Calu3 (cell line): ENCODE measurements at regions not wholly inside any gene's neighbourhood (a gene's known extent, or its start where the extent isn't known, plus 50 kb on each side); places are given as distances from the start of the nearest gene placed in this dataset.

ENCODE experiments used
- BruUV-seq: library from RNA; stranded (reverse); fragments of 400-500 nt; replicated peaks from 2 replicates; lab custom pipeline; 2021; lab: Mats Ljungman, UMichigan
- CTCF ChIA-PET: fragments of 300-600 bp; sonication (Branson Sonifier 250); formaldehyde crosslinking; loops from one replicate; lab custom pipeline; 2022; ENCODE audit warnings: antibody characterized with exemption; lab: Charles Lee
- DNase-seq: peaks from one replicate; pipeline ENCODE4 v3.0.0; 2022
- H3K27ac Mint-ChIP-seq: one replicate; pipeline ENCODE4 v1.8.0; 2022; ENCODE audit warnings: mixed read lengths; ENCODE audit not compliant: unreplicated experiment
- H3K27me3 Mint-ChIP-seq: one replicate; pipeline ENCODE4 v1.8.0; 2022; ENCODE audit warnings: mixed read lengths; ENCODE audit not compliant: unreplicated experiment
- H3K36me3 Mint-ChIP-seq: one replicate; pipeline ENCODE4 v1.8.0; 2022; ENCODE audit warnings: mild to moderate bottlenecking, moderate library complexity, mixed read lengths; ENCODE audit not compliant: insufficient read depth, unreplicated experiment
- H3K4me1 Mint-ChIP-seq: one replicate; pipeline ENCODE4 v1.8.0; 2022; ENCODE audit warnings: mild to moderate bottlenecking, low read depth, mixed read lengths; ENCODE audit not compliant: unreplicated experiment
- H3K4me3 Mint-ChIP-seq: one replicate; pipeline ENCODE4 v1.8.0; 2022; ENCODE audit warnings: mild to moderate bottlenecking, low read depth, moderate library complexity, mixed read lengths; ENCODE audit not compliant: unreplicated experiment
- H3K9me3 Mint-ChIP-seq: one replicate; pipeline ENCODE4 v1.8.0; 2022; ENCODE audit warnings: low read depth, mixed read lengths; ENCODE audit not compliant: unreplicated experiment
- CTCF ChIP-seq: fragments of 200-600 bp; IDR thresholded peaks from one replicate; pipeline ENCODE4 v1.8.0; 2022; ENCODE audit warnings: antibody characterized with exemption; ENCODE audit not compliant: unreplicated experiment
- intact Hi-C: fragments of 100-400 bp; cut with micrococcal nuclease; formaldehyde crosslinking; loops from one replicate; pipeline ENCODE4 v1.10.0; 2022; ENCODE audit not compliant: unreplicated experiment

GRCh38 chr14:98133806-98134205 lies 1138.2 kb downstream of the BCL11B start:
- H3K27ac Mint-ChIP-seq = no peak overlapping the region
- no TSS peak for BruUV-seq
- peaks cover 8% of the 10 kb centered on the region for H3K9me3 Mint-ChIP-seq
- H3K4me3 Mint-ChIP-seq = no peak overlapping the region
- DNase-seq = no peak
- no peaks in the 10 kb centered on the region for H3K36me3 Mint-ChIP-seq
- no peak for TF ChIP-seq CTCF
- H3K4me1 Mint-ChIP-seq = no peaks in the 10 kb centered on the region
- CTCF ChIA-PET = no interaction called here
- no peaks in the 10 kb centered on the region for H3K27me3 Mint-ChIP-seq
- intact Hi-C loops = no loop called here

GRCh38 chr14:98136012-98136789 lies 1135.8 kb downstream of the BCL11B start:
- no peak overlapping the region for H3K4me3 Mint-ChIP-seq
- no peak overlapping the region for H3K27ac Mint-ChIP-seq
- no peaks in the 10 kb centered on the region for H3K36me3 Mint-ChIP-seq
- peaks cover 6% of the 10 kb centered on the region for H3K9me3 Mint-ChIP-seq
- no peak for DNase-seq
- intact Hi-C loops = no loop called here
- BruUV-seq = no TSS peak
- H3K4me1 Mint-ChIP-seq = no peaks in the 10 kb centered on the region
- H3K27me3 Mint-ChIP-seq = no peaks in the 10 kb centered on the region
- no peak for TF ChIP-seq CTCF
- CTCF ChIA-PET = no interaction called here

GRCh38 chr14:98137131-98138025 lies 1134.6 kb downstream of the BCL11B start:
- no peak for TF ChIP-seq CTCF
- Mint-ChIP-seq H3K4me3 (no peak overlapping the region), H3K36me3 (no peaks in the 10 kb centered on the region), H3K9me3 (peaks cover 3% of the 10 kb centered on the region), H3K27ac (no peak overlapping the region), H3K27me3 (no peaks in the 10 kb centered on the region), H3K4me1 (no peaks in the 10 kb centered on the region)
- DNase-seq = no peak
- no TSS peak for BruUV-seq
- intact Hi-C loops = loop anchor here (2.0 kb wide), 1 partner anchor 1129 kb away; no protein-coding TSS in a partner anchor
- CTCF ChIA-PET = interaction anchor here (0.7 kb wide), 1 partner anchor 505 kb away, joined by 3 read pairs; no protein-coding TSS in a partner anchor

- Mint-ChIP-seq H3K27ac (no peak overlapping the region), H3K36me3 (no peaks in the 10 kb centered on the region), H3K27me3 (no peaks in the 10 kb centered on the region), H3K9me3 (no peaks in the 10 kb centered on the region), H3K4me3 (no peak overlapping the region), H3K4me1 (no peaks in the 10 kb centered on the region)
- intact Hi-C loops = loop anchor here (2.0 kb wide), 1 partner anchor 1128 kb away; no protein-coding TSS in a partner anchor
- CTCF ChIA-PET = no interaction called here
- peak; percentile 4 for DNase-seq
- no TSS peak for BruUV-seq
- peak; percentile 26 for TF ChIP-seq CTCF
These were observed 1133.3 kb downstream of the BCL11B start for GRCh38 chr14:98138666-98139065.
